ENCODE measurements at regions not wholly inside any gene's neighbourhood (a gene's known extent, or its start where the extent isn't known, plus 50 kb on each side); places are given as distances from the start of the nearest gene placed in this dataset.

DNA sequence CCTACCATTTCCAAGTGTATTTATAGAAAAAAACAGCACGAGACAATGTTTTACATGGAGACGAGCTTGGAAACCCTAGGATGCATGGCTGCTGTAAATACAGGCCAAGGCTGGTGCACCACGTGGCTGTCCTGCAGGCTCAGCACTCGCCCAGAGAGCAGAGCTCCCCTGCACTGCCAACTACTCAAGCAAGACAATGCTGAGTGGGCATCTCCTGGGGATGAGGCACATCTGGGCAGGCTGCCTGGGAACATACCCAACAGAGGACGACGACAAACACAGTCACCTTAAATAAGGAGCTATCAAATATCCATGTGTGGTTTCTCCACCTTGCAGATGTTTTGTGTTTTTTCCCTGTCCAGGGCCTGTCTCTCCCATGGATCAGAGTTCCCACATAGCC is 128.3 kb upstream of the PRMT8 start:
- Histone ChIP-seq H3K4me3 (ENCODE audit: low read depth, low read length) (no peak overlapping the region), H3K27me3 (replicated peaks; ENCODE audit: control insufficient read depth, insufficient read depth, low read length) (peaks cover 13% of the 10 kb centered on the region), H3K4me1 (no peaks in the 10 kb centered on the region), H3K36me3 (ENCODE audit: control insufficient read depth, insufficient read depth, low read length) (no peaks in the 10 kb centered on the region), H3K9me3 (no peaks in the 10 kb centered on the region)
- intact Hi-C loops (cut with micrococcal nuclease; ENCODE audit: unreplicated experiment) = no loop called here
- no TSS peak for BruUV-seq (replicated peaks)
- no peak for DNase-seq
- Mint-ChIP-seq H3K4me1 (ENCODE audit: low read depth, unreplicated experiment) (no peaks in the 10 kb centered on the region), H3K27me3 (ENCODE audit: insufficient read depth, unreplicated experiment) (peaks cover 27% of the 10 kb centered on the region), H3K27ac (ENCODE audit: unreplicated experiment) (no peak overlapping the region), H3K4me3 (ENCODE audit: unreplicated experiment) (no peak overlapping the region), H3K9me3 (ENCODE audit: unreplicated experiment) (no peaks in the 10 kb centered on the region), H3K36me3 (ENCODE audit: insufficient read depth, unreplicated experiment) (no peaks in the 10 kb centered on the region)
- CTCF ChIA-PET = no interaction called here
- POLR2A ChIA-PET = no interaction called here
- TF ChIP-seq, protein P1, sequence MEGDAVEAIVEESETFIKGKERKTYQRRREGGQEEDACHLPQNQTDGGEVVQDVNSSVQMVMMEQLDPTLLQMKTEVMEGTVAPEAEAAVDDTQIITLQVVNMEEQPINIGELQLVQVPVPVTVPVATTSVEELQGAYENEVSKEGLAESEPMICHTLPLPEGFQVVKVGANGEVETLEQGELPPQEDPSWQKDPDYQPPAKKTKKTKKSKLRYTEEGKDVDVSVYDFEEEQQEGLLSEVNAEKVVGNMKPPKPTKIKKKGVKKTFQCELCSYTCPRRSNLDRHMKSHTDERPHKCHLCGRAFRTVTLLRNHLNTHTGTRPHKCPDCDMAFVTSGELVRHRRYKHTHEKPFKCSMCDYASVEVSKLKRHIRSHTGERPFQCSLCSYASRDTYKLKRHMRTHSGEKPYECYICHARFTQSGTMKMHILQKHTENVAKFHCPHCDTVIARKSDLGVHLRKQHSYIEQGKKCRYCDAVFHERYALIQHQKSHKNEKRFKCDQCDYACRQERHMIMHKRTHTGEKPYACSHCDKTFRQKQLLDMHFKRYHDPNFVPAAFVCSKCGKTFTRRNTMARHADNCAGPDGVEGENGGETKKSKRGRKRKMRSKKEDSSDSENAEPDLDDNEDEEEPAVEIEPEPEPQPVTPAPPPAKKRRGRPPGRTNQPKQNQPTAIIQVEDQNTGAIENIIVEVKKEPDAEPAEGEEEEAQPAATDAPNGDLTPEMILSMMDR (IDR thresholded peaks at IDR 0.05; ENCODE audit: insufficient read depth in 1 of 2, low read depth in 1 of 2, low read length in 1 of 2, severe bottlenecking in 1 of 2, unreplicated experiment in 1 of 2) = no peak

- Histone ChIP-seq H3K4me3 (ENCODE audit: low read depth, low read length) (no peak overlapping the region), H3K4me1 (no peaks in the 10 kb centered on the region), H3K36me3 (ENCODE audit: control insufficient read depth, insufficient read depth, low read length) (no peaks in the 10 kb centered on the region), H3K27me3 (replicated peaks; ENCODE audit: control insufficient read depth, insufficient read depth, low read length) (peaks cover 13% of the 10 kb centered on the region), H3K9me3 (no peaks in the 10 kb centered on the region)
- Mint-ChIP-seq H3K9me3 (ENCODE audit: unreplicated experiment) (no peaks in the 10 kb centered on the region), H3K27ac (ENCODE audit: unreplicated experiment) (no peak overlapping the region), H3K36me3 (ENCODE audit: insufficient read depth, unreplicated experiment) (no peaks in the 10 kb centered on the region), H3K27me3 (ENCODE audit: insufficient read depth, unreplicated experiment) (peaks cover 27% of the 10 kb centered on the region), H3K4me1 (ENCODE audit: low read depth, unreplicated experiment) (no peaks in the 10 kb centered on the region), H3K4me3 (ENCODE audit: unreplicated experiment) (no peak overlapping the region)
- TF ChIP-seq, protein P1 (IDR thresholded peaks at IDR 0.05; ENCODE audit: insufficient read depth in 1 of 2, low read depth in 1 of 2, low read length in 1 of 2, severe bottlenecking in 1 of 2, unreplicated experiment in 1 of 2) = no peak
- intact Hi-C loops (cut with micrococcal nuclease; ENCODE audit: unreplicated experiment) = no loop called here
- ChIA-PET CTCF (no interaction called here), POLR2A (no interaction called here)
- BruUV-seq (replicated peaks) = no TSS peak
- no peak for DNase-seq
These were observed 127.4 kb upstream of the PRMT8 start for GRCh38 chr12:3363608-3364007.

DNA sequence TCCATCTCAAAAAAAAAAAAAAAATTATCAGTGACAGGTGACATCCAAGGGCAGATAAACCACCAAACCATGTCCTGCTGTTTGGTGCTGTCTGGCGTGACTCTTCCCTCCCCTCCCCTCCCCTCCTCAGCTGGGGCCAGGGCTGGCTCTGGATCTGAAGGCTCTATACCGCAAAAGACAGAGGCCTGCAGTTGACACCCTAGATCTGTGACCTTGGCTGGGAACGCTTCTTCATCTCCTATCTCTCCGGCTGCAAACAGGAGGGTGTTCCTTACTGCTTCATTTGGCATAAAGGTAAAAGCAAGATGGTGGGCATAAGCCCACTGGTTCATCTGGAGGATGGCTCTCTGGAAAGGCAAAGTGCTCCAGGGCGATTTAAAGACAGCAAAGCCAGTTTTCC is 126.8 kb upstream of the PRMT8 start:
- H3K9me3 Mint-ChIP-seq (ENCODE audit: unreplicated experiment) = no peaks in the 10 kb centered on the region
- ChIA-PET POLR2A (no interaction called here), CTCF (no interaction called here)
- BruUV-seq (replicated peaks) = no TSS peak
- no peak overlapping the region for H3K4me3 Mint-ChIP-seq (ENCODE audit: unreplicated experiment)
- no peaks in the 10 kb centered on the region for H3K4me1 Mint-ChIP-seq (ENCODE audit: low read depth, unreplicated experiment)
- DNase-seq = no peak
- Histone ChIP-seq H3K27me3 (replicated peaks; ENCODE audit: control insufficient read depth, insufficient read depth, low read length) (peaks cover 13% of the 10 kb centered on the region), H3K36me3 (ENCODE audit: control insufficient read depth, insufficient read depth, low read length) (no peaks in the 10 kb centered on the region), H3K9me3 (no peaks in the 10 kb centered on the region), H3K4me3 (ENCODE audit: low read depth, low read length) (no peak overlapping the region), H3K4me1 (no peaks in the 10 kb centered on the region)
- intact Hi-C loops (cut with micrococcal nuclease; ENCODE audit: unreplicated experiment) = no loop called here
- TF ChIP-seq, protein P1 (IDR thresholded peaks at IDR 0.05; ENCODE audit: insufficient read depth in 1 of 2, low read depth in 1 of 2, low read length in 1 of 2, severe bottlenecking in 1 of 2, unreplicated experiment in 1 of 2) = no peak
- H3K27me3 Mint-ChIP-seq (ENCODE audit: insufficient read depth, unreplicated experiment) = peaks cover 23% of the 10 kb centered on the region
- no peaks in the 10 kb centered on the region for H3K36me3 Mint-ChIP-seq (ENCODE audit: insufficient read depth, unreplicated experiment)
- no peak overlapping the region for H3K27ac Mint-ChIP-seq (ENCODE audit: unreplicated experiment)

All from Caco-2 (cell line).